Ishikawa (cell line): ENCODE measurements at regions not wholly inside any gene's neighbourhood (a gene's known extent, or its start where the extent isn't known, plus 50 kb on each side); places are given as distances from the start of the nearest gene placed in this dataset.
A peak's percentile ranks its signal among the peaks of the same experiment; 100 is the strongest.

ENCODE experiments used
- CEBPB ChIP-seq: IDR thresholded peaks from 2 replicates; pipeline ENCODE4 v1.6.1; 2012
- CREB1 ChIP-seq: IDR thresholded peaks from 2 replicates; pipeline ENCODE4 v1.6.1; 2012; ENCODE audit warnings: low read depth
- EGR1 ChIP-seq: IDR thresholded peaks from 2 replicates; pipeline ENCODE4 v1.6.1; 2012
- EP300 ChIP-seq: IDR thresholded peaks from 2 replicates; pipeline ENCODE4 v1.6.1; 2012; ENCODE audit warnings: borderline replicate concordance
- FOXM1 ChIP-seq: IDR thresholded peaks from 2 replicates; pipeline ENCODE4 v1.6.1; 2012; ENCODE audit warnings: low read depth, borderline replicate concordance
- NFIC ChIP-seq: IDR thresholded peaks from 2 replicates; pipeline ENCODE4 v1.6.1; 2012
- RAD21 ChIP-seq: IDR thresholded peaks from 2 replicates; pipeline ENCODE4 v1.6.1; 2012; ENCODE audit warnings: low read depth
- TAF1 ChIP-seq: IDR thresholded peaks from 2 replicates; pipeline ENCODE4 v1.6.1; 2012; ENCODE audit warnings: low read depth, mild to moderate bottlenecking
- TCF12 ChIP-seq: IDR thresholded peaks from 2 replicates; pipeline ENCODE4 v1.6.1; 2012; ENCODE audit warnings: low read depth
- TEAD4 ChIP-seq: IDR thresholded peaks from 2 replicates; pipeline ENCODE4 v1.6.1; 2012
- YY1 ChIP-seq: IDR thresholded peaks from 2 replicates; pipeline ENCODE4 v1.6.1; 2012; ENCODE audit warnings: low read depth
- ZBTB7A ChIP-seq: IDR thresholded peaks from 2 replicates; pipeline ENCODE4 v1.6.1; 2012; ENCODE audit warnings: low read depth
- TF ChIP-seq, protein P1 (sequence below): IDR thresholded peaks from 2 replicates; pipeline ENCODE4 v1.6.1; 2012
- TF ChIP-seq, protein P2 (sequence below): IDR thresholded peaks from 2 replicates; pipeline ENCODE4 v1.6.1; 2012; ENCODE audit warnings: low read depth, mild to moderate bottlenecking
- TF ChIP-seq, protein P3 (sequence below): IDR thresholded peaks from 2 replicates; pipeline ENCODE4 v1.6.1; 2012

DNA sequence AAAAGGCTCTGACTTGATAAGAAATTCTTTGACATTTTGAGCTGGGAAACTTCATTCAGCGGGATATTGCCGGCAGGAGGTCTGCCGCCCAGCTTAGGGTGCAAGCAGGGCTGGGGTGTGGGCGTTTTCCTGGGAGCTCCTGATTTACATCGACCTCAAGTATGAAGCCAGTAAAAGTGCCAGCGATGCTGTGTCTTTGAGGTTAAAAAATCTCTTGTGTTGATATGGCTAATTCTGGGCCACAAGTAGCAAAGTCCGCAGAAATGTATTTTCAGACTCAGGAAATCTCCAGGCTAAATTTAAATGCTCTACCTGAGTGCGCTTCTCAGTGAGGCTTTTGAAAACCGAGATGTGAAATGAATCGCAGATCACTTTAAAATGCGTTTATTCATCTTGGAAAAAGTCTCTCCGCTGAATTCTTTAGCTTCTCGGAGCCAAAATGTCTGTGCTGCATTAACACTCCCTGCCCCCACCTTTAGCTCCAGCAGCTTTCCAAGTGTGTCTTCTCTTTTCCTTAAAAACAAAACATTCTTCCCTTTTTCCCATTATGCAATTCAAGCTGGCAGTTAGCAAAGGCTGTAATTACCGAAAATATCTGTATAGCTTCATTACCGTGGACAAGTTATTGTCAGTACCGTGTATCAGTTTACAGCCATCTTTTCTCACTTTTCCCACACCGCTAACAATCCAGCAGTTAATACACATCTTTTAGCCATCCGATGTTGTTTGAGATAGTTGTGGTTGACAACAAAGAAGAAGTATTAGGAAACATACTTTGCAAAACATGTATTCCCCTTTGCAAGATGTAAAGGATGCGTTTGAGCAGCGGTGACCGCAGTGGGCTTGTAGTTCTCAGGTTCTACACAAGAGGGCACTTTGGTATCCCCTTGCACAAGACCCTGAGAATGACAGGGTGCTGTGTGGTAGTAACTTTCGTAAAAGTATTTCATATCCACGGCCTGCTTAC is 136.0 kb upstream of the STX18 start:
- TF ChIP-seq RAD21 (peak; percentile 53), TCF12 (no peak)

DNA sequence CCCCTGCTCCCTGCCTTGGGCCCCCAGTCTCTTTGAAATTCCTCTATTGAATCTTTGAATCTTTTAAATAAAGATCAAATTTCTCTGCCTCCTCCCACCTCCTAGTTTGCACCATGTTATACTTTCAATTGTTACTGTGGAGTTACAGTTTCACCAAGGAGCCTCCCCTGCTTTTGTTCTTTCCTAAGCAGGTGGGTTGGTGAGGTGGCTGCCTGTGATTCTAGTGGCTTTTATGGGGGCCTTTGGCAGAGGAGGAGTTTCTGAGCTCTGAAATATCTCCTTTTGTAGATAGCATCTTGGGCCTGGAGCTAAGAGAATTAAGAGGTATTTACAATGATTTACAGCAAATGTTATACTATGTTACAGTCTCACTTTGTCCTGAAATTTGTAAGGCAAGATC is 133.8 kb upstream of the STX18 start:
- TF ChIP-seq EGR1 (no peak), TAF1 (no peak), TEAD4 (no peak), RAD21 (no peak), EP300 (no peak), CREB1 (no peak), YY1 (no peak), TCF12 (no peak)
- TF ChIP-seq, protein P1, sequence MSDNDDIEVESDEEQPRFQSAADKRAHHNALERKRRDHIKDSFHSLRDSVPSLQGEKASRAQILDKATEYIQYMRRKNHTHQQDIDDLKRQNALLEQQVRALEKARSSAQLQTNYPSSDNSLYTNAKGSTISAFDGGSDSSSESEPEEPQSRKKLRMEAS = no peak
- TF ChIP-seq, protein P2, sequence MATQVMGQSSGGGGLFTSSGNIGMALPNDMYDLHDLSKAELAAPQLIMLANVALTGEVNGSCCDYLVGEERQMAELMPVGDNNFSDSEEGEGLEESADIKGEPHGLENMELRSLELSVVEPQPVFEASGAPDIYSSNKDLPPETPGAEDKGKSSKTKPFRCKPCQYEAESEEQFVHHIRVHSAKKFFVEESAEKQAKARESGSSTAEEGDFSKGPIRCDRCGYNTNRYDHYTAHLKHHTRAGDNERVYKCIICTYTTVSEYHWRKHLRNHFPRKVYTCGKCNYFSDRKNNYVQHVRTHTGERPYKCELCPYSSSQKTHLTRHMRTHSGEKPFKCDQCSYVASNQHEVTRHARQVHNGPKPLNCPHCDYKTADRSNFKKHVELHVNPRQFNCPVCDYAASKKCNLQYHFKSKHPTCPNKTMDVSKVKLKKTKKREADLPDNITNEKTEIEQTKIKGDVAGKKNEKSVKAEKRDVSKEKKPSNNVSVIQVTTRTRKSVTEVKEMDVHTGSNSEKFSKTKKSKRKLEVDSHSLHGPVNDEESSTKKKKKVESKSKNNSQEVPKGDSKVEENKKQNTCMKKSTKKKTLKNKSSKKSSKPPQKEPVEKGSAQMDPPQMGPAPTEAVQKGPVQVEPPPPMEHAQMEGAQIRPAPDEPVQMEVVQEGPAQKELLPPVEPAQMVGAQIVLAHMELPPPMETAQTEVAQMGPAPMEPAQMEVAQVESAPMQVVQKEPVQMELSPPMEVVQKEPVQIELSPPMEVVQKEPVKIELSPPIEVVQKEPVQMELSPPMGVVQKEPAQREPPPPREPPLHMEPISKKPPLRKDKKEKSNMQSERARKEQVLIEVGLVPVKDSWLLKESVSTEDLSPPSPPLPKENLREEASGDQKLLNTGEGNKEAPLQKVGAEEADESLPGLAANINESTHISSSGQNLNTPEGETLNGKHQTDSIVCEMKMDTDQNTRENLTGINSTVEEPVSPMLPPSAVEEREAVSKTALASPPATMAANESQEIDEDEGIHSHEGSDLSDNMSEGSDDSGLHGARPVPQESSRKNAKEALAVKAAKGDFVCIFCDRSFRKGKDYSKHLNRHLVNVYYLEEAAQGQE = no peak
- TF ChIP-seq, protein P3, sequence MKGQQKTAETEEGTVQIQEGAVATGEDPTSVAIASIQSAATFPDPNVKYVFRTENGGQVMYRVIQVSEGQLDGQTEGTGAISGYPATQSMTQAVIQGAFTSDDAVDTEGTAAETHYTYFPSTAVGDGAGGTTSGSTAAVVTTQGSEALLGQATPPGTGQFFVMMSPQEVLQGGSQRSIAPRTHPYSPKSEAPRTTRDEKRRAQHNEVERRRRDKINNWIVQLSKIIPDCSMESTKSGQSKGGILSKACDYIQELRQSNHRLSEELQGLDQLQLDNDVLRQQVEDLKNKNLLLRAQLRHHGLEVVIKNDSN = no peak

DNA sequence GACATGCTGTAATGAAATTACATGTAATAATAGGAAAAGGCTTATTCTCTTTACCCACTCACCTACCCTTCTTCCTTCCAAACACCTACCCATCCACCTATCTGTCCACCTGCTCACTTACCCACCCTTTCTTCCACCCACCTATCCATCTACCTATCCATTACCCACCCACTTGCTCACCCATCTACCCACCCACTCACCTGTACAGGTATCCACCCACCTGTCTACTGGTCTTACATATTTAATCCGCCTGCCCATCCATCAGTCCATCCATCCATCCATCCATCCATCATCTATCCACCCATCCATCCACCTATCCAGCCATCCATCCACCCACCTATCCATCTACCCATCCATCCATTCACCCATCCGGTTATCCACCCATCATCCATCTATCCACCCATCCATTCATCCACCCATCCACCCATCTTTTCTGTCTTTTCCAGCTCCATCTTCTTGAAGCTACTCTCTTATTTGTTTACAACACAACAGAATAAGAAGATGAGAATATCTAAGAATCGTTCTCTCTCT is 133.3 kb upstream of the STX18 start:
- TF ChIP-seq, protein P3 = no peak
- no peak for TF ChIP-seq EGR1

DNA sequence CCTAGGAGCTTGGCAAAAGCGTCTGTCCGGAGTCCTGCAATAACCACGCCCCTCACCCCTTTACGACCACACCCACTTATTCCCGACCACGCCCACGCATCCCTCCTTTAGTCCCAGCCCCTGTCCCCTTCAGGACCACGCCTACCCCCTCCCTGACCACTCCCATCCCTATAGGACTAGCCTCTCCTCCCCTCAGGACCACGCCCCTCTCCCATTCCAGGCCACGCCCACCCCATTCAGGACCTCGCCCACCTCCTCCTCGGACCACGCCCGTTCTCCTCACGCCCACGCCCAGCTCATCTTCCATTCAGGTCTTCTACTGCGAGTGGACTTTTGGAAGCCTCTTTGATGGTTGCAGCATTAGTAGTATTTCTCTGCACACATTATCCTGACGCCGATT is 131.2 kb upstream of the STX18 start:
- TF ChIP-seq CEBPB (no peak), EGR1 (peak; percentile 95)

DNA sequence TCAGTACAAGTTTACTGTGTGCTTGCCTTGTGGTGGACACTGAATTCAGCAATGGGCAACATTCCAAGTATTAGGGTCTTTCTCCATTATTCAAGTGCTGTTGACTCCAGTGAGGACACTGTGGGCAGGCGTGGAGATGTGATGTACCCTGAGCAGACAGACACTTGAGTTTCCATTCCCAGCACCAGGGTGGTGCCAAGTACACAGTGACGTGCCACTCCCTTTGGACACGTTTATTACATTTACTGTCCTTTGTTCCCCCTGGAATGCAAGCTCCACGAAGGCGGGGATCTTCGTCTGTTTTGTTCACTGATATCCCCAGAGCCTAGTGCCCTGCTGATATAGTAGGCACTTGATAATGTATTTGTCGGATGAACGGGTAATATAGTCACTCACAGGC is 130.6 kb upstream of the STX18 start:
- TF ChIP-seq TCF12 = no peak
- TF ChIP-seq EP300 = no peak
- TF ChIP-seq, protein P1 = no peak
- TF ChIP-seq CEBPB = no peak
- TF ChIP-seq TEAD4 = peak; percentile 40; the same call in 1 of the 2 replicates
- TF ChIP-seq, protein P2 = no peak
- TF ChIP-seq EGR1 = no peak

DNA sequence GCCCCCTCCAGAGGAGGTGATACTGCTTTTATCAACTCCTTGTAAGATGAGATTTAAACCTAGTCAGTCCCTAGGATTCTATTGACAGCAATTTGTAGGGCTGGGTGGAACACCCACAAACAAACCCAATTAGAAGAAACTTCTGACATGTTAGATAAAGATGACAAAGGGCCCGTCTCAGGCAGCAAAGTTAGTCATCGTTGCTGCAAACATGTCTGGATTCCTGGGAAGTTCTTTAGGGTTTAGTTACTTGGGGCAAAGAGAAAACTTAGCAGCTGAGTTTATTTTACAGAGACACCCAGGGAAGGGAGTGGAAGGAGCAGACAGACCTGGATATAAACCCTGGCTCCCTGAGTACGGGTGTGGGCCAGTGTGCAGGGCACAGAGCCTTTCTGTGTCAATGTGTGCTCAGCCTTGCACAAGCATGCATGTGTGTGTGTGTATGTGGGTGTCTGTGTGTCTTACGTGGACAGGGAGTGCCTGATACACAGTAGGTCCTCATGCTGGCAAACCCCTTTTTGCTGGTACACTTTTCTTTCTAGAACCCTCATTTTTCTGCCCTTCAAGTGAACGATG is 130.0 kb upstream of the STX18 start:
- TF ChIP-seq RAD21 (no peak), CEBPB (no peak), FOXM1 (no peak), TAF1 (no peak), NFIC (no peak), ZBTB7A (no peak), CREB1 (no peak), EGR1 (no peak), EP300 (no peak), TCF12 (no peak), TEAD4 (no peak), YY1 (no peak)
- TF ChIP-seq, protein P1 = no peak
- TF ChIP-seq, protein P2 = no peak
- TF ChIP-seq, protein P3 = no peak
